ENCODE measurements at regions not wholly inside any gene's neighbourhood (a gene's known extent, or its start where the extent isn't known, plus 50 kb on each side); places are given as distances from the start of the nearest gene placed in this dataset.

GRCh38 chr12:80045594-80045993 lies 53.7 kb upstream of the OTOGL start:
- TF ChIP-seq EZH2 (IDR thresholded peaks at IDR 0.05; ENCODE audit: low read length, missing control alignments), result no peak
- no peak for TF ChIP-seq CTCF (conservative IDR thresholded peaks at IDR 0.05 in 1 of 2, IDR thresholded peaks at IDR 0.05 in 1 of 2; ENCODE audit: low read depth in 1 of 2, low read length in 2 of 2)
- peak; percentile 87 to 90 for DNase-seq (ENCODE audit: low read depth in 2 of 2)
- H3K27ac ChIP-seq (ENCODE audit: insufficient read depth, low read length), result peak overlapping the region; percentile 76
- H3K27me3 ChIP-seq (ENCODE audit: control insufficient read depth, insufficient read depth, low read length), result no peaks in the 10 kb centered on the region
- no peak overlapping the region for H2AFZ ChIP-seq (ENCODE audit: low read length)
- H3K4me1 ChIP-seq (ENCODE audit: control insufficient read depth, extremely low read depth, insufficient read depth, low read length), result peaks cover 21% of the 10 kb centered on the region
- no peaks in the 10 kb centered on the region for H4K20me1 ChIP-seq (ENCODE audit: control insufficient read depth, extremely low read depth, insufficient read depth, low read length)
- H3K4me2 ChIP-seq (ENCODE audit: extremely low read depth, insufficient read depth, low read length), result peak overlapping the region; percentile 80
- H3K9me3 ChIP-seq (ENCODE audit: control insufficient read depth, insufficient read depth, low read depth, low read length), result no peaks in the 10 kb centered on the region
- no peak overlapping the region for H3K4me3 ChIP-seq (replicated peaks in 1 of 4; ENCODE audit: control extremely low read depth in 1 of 4, insufficient read depth in 1 of 4, low read depth in 3 of 4, low read length in 4 of 4)
- no peaks in the 10 kb centered on the region for H3K79me2 ChIP-seq (ENCODE audit: control insufficient read depth, insufficient read depth, low read length)
- no peak overlapping the region for H3K9ac ChIP-seq (ENCODE audit: insufficient read depth, low read length)
- H3K36me3 ChIP-seq (ENCODE audit: control insufficient read depth, insufficient read depth, low read length), result no peaks in the 10 kb centered on the region

GRCh38 chr12:80044694-80045046 lies 54.7 kb upstream of the OTOGL start:
- Histone ChIP-seq H3K9me3 (ENCODE audit: control insufficient read depth, insufficient read depth, low read depth, low read length) (no peaks in the 10 kb centered on the region), H3K4me1 (ENCODE audit: control insufficient read depth, extremely low read depth, insufficient read depth, low read length) (peaks cover 21% of the 10 kb centered on the region), H3K4me3 (replicated peaks in 1 of 4; ENCODE audit: control extremely low read depth in 1 of 4, insufficient read depth in 1 of 4, low read depth in 3 of 4, low read length in 4 of 4) (no peak overlapping the region), H3K79me2 (ENCODE audit: control insufficient read depth, insufficient read depth, low read length) (no peaks in the 10 kb centered on the region), H2AFZ (ENCODE audit: low read length) (no peak overlapping the region), H3K27ac (ENCODE audit: insufficient read depth, low read length) (peak overlapping the region; percentile 76), H4K20me1 (ENCODE audit: control insufficient read depth, extremely low read depth, insufficient read depth, low read length) (no peaks in the 10 kb centered on the region), H3K4me2 (ENCODE audit: extremely low read depth, insufficient read depth, low read length) (peak overlapping the region; percentile 80), H3K27me3 (ENCODE audit: control insufficient read depth, insufficient read depth, low read length) (no peaks in the 10 kb centered on the region), H3K9ac (ENCODE audit: insufficient read depth, low read length) (no peak overlapping the region), H3K36me3 (ENCODE audit: control insufficient read depth, insufficient read depth, low read length) (no peaks in the 10 kb centered on the region)
- no peak for TF ChIP-seq EZH2 (IDR thresholded peaks at IDR 0.05; ENCODE audit: low read length, missing control alignments)
- no peak for TF ChIP-seq CTCF (conservative IDR thresholded peaks at IDR 0.05 in 1 of 2, IDR thresholded peaks at IDR 0.05 in 1 of 2; ENCODE audit: low read depth in 1 of 2, low read length in 2 of 2)
- DNase-seq (ENCODE audit: low read depth in 2 of 2), result peak; percentile 92 to 94

GRCh38 chr12:80041692-80042091 lies 57.6 kb upstream of the OTOGL start:
- H3K9me3 ChIP-seq (ENCODE audit: control insufficient read depth, insufficient read depth, low read depth, low read length), result no peaks in the 10 kb centered on the region
- peak overlapping the region; percentile 35 for H3K27ac ChIP-seq (ENCODE audit: insufficient read depth, low read length)
- no peak overlapping the region for H3K9ac ChIP-seq (ENCODE audit: insufficient read depth, low read length)
- DNase-seq (ENCODE audit: low read depth in 2 of 2), result peak; percentile 80 to 89
- no peaks in the 10 kb centered on the region for H3K27me3 ChIP-seq (ENCODE audit: control insufficient read depth, insufficient read depth, low read length)
- peaks cover 21% of the 10 kb centered on the region for H3K4me1 ChIP-seq (ENCODE audit: control insufficient read depth, extremely low read depth, insufficient read depth, low read length)
- H3K4me3 ChIP-seq (replicated peaks in 1 of 4; ENCODE audit: control extremely low read depth in 1 of 4, insufficient read depth in 1 of 4, low read depth in 3 of 4, low read length in 4 of 4), result no peak overlapping the region
- peak overlapping the region; percentile 65 for H3K4me2 ChIP-seq (ENCODE audit: extremely low read depth, insufficient read depth, low read length)
- no peaks in the 10 kb centered on the region for H3K36me3 ChIP-seq (ENCODE audit: control insufficient read depth, insufficient read depth, low read length)
- H2AFZ ChIP-seq (ENCODE audit: low read length), result no peak overlapping the region
- H3K79me2 ChIP-seq (ENCODE audit: control insufficient read depth, insufficient read depth, low read length), result no peaks in the 10 kb centered on the region
- TF ChIP-seq CTCF (conservative IDR thresholded peaks at IDR 0.05 in 1 of 2, IDR thresholded peaks at IDR 0.05 in 1 of 2; ENCODE audit: low read depth in 1 of 2, low read length in 2 of 2) (no peak), EZH2 (IDR thresholded peaks at IDR 0.05; ENCODE audit: low read length, missing control alignments) (no peak)
- H4K20me1 ChIP-seq (ENCODE audit: control insufficient read depth, extremely low read depth, insufficient read depth, low read length), result no peaks in the 10 kb centered on the region

All from fibroblast of lung (primary cell).